K562 (cell line): ENCODE measurements at regions not wholly inside any gene's neighbourhood (a gene's known extent, or its start where the extent isn't known, plus 50 kb on each side); places are given as distances from the start of the nearest gene placed in this dataset.

Source experiments
- ATAC-seq: fragments of 200-7000 bp; cut with Tn5 transposase; 3 replicates; pipeline ENCODE4 v1.9.1; 2020; ENCODE audit warnings: moderate library complexity
- BruUV-seq: library from RNA; stranded (reverse); fragments of 400-500 nt; replicated peaks from 2 replicates; lab custom pipeline; 2021; lab: Mats Ljungman, UMichigan
- CTCF ChIA-PET: fragments of 300-600 bp; formaldehyde crosslinking; extraction: SDS; loops from one replicate; lab custom pipeline; 2021; ENCODE audit warnings: low intra/inter-chr PET ratio; lab: Yijun Ruan, JAX
- POLR2A ChIA-PET: fragments of 300-600, 350-650 bp; sonication (Branson Sonifier 250); formaldehyde crosslinking; extraction: SDS; loops from one replicate; lab custom pipeline; 2021; ENCODE audit warnings: antibody characterized with exemption, inconsistent platforms; lab: Yijun Ruan, JAX
- DNase-seq, 4 experiments: peaks; one replicate each; pipeline versions ENCODE4 v3.0.0 to v3.0.0-alpha.2; 2011 to 2018; ENCODE audit warnings: low spot score in 3 of 4, mixed read lengths in 3 of 4; ENCODE audit errors: extremely low read depth in 1 of 4
- FAIRE-seq: peaks from 2 replicates; lab custom pipeline; 2011; peaks lifted over from hg19 to GRCh38; lab: Jason Lieb, UNC
- H2AFZ ChIP-seq: 2 replicates; pipeline ENCODE4 v1.6.0; 2011; ENCODE audit warnings: low read depth, low read length, control low read depth, inconsistent platforms
- H3K27ac ChIP-seq: fragments of 200-600 bp; 3 replicates; pipeline ENCODE4 v1.8.0; 2011; ENCODE audit warnings: low read depth, mild to moderate bottlenecking, control low read depth, inconsistent platforms, low read length, moderate library complexity, mixed read lengths; ENCODE audit errors: extremely low read depth
- H3K27me3 ChIP-seq, 2 experiments: fragments of 300-600 bp in 1 of 2; 2 replicates in 1 of 2; 3 replicates in 1 of 2; pipeline versions ENCODE4 v1.6.0 to v1.8.0; 2011; ENCODE audit warnings: inconsistent platforms in 2 of 2, low read length in 2 of 2, mild to moderate bottlenecking in 1 of 2, mixed read lengths in 1 of 2, moderate library complexity in 1 of 2; ENCODE audit not compliant: control insufficient read depth in 2 of 2, insufficient read depth in 2 of 2
- H3K36me3 ChIP-seq: fragments of 300-600 bp; 3 replicates; pipeline ENCODE4 v1.8.0; 2011; ENCODE audit warnings: mild to moderate bottlenecking, low read length, inconsistent platforms; ENCODE audit not compliant: control insufficient read depth, insufficient read depth
- H3K4me1 ChIP-seq, 2 experiments: fragments of 200-600 bp in 1 of 2; replicated peaks in 1 of 2; 2 replicates in 1 of 2; 3 replicates in 1 of 2; pipeline versions ENCODE4 v1.5.1 to v1.8.0; 2011; ENCODE audit warnings: inconsistent platforms in 2 of 2, low read length in 2 of 2, mild to moderate bottlenecking in 1 of 2, mixed read lengths in 1 of 2, moderate library complexity in 1 of 2; ENCODE audit not compliant: control insufficient read depth in 2 of 2, insufficient read depth in 2 of 2
- H3K4me2 ChIP-seq: 2 replicates; pipeline ENCODE4 v1.6.1; 2011; ENCODE audit warnings: low read length, control low read depth, inconsistent platforms, mixed read lengths; ENCODE audit not compliant: insufficient read depth
- H3K4me3 ChIP-seq: fragments of 200-600 bp; sonication (generic), shearing (Covaris generic); 2 replicates; pipeline ENCODE4 v1.5.1; 2016; ENCODE audit warnings: control low read depth, inconsistent platforms
- H3K79me2 ChIP-seq: fragments of 200-600 bp; 3 replicates; pipeline ENCODE4 v1.8.0; 2011; ENCODE audit warnings: low read length, inconsistent platforms; ENCODE audit not compliant: control insufficient read depth, insufficient read depth
- H3K9ac ChIP-seq, 2 experiments: 2 replicates each; pipeline versions ENCODE4 v1.6.0 to v1.6.1; 2011; ENCODE audit warnings: low read depth in 2 of 2, low read length in 2 of 2, control low read depth in 1 of 2, inconsistent platforms in 1 of 2, mild to moderate bottlenecking in 1 of 2, mixed read lengths in 1 of 2; ENCODE audit not compliant: insufficient read depth in 1 of 2
- H3K9me1 ChIP-seq: one replicate; pipeline ENCODE4 v1.6.0; 2011; ENCODE audit warnings: inconsistent platforms, mild to moderate bottlenecking, low read length, moderate library complexity; ENCODE audit not compliant: control insufficient read depth, insufficient read depth
- H3K9me3 ChIP-seq: replicated peaks from 2 replicates; pipeline ENCODE4 v1.5.1; 2011; ENCODE audit warnings: low read depth, low read length, inconsistent platforms; ENCODE audit not compliant: control insufficient read depth, insufficient read depth
- H4K20me1 ChIP-seq: replicated peaks from 2 replicates; pipeline ENCODE4 v1.6.1; 2011; ENCODE audit warnings: low read length, inconsistent platforms, mixed read lengths; ENCODE audit not compliant: control insufficient read depth, insufficient read depth
- ARNT ChIP-seq, 2 experiments: fragments of 450-650 bp; IDR thresholded peaks; 2 replicates each; pipeline ENCODE4 v1.6.1; 2016; ENCODE audit warnings: mild to moderate bottlenecking in 1 of 2
- FOXJ2 ChIP-seq: fragments of 200-800 bp; sonication (Bioruptor generic); IDR thresholded peaks from 2 replicates; pipeline ENCODE4 v1.6.1; 2016; ENCODE audit warnings: missing genetic modification characterization, missing compliant biosample characterization
- GABPB2 ChIP-seq: fragments of 250-450 bp; sonication (Bioruptor Pico); conservative IDR thresholded peaks from 2 replicates; pipeline ENCODE4 v1.5.1; 2021; ENCODE audit warnings: mild to moderate bottlenecking
- GTF2A2 ChIP-seq: IDR thresholded peaks from 2 replicates; pipeline ENCODE4 v1.6.1; 2016; ENCODE audit warnings: mild to moderate bottlenecking, missing genetic modification characterization, missing compliant biosample characterization
- HOXB6 ChIP-seq: fragments of 250-450 bp; sonication (Bioruptor Pico); IDR thresholded peaks from 2 replicates; pipeline ENCODE4 v1.5.1; 2022; ENCODE audit warnings: mild to moderate bottlenecking, borderline replicate concordance
- NEUROD1 ChIP-seq: fragments of 150-350 bp; IDR thresholded peaks from 2 replicates; pipeline ENCODE4 v1.6.1; 2014; ENCODE audit warnings: borderline replicate concordance, low read length, low read depth; ENCODE audit not compliant: partially characterized antibody
- PCBP2 ChIP-seq: fragments of 200-400 bp; formaldehyde crosslinking; IDR thresholded peaks from 2 replicates; pipeline ENCODE4 v1.6.1; 2018; ENCODE audit warnings: low read length, low read depth, mild to moderate bottlenecking, moderate library complexity; ENCODE audit not compliant: poor library complexity, severe bottlenecking
- POLR2B ChIP-seq: fragments of 450-650 bp; IDR thresholded peaks from 2 replicates; pipeline ENCODE4 v1.6.1; 2018; ENCODE audit warnings: low read depth; ENCODE audit not compliant: partially characterized antibody
- SMAD3 ChIP-seq: fragments of 450-650 bp; formaldehyde crosslinking; conservative IDR thresholded peaks from 2 replicates; pipeline ENCODE4 v1.4.0; 2020; ENCODE audit warnings: mild to moderate bottlenecking
- SMARCA4 ChIP-seq: fragments of 450-650 bp; IDR thresholded peaks from 2 replicates; pipeline ENCODE4 v1.6.1; 2016
- U2AF2 ChIP-seq: fragments of 200-400 bp; formaldehyde crosslinking; optimal IDR thresholded peaks from 2 replicates; pipeline ENCODE3; 2017; ENCODE audit warnings: low read depth, mild to moderate bottlenecking, low read length
- ZBTB1 ChIP-seq: sonication (generic); formaldehyde crosslinking; IDR thresholded peaks from 2 replicates; pipeline ENCODE4 v1.8.1; 2023; ENCODE audit warnings: missing genetic modification reagents, low read depth, mild to moderate bottlenecking, borderline replicate concordance
- ZEB2 ChIP-seq: fragments of 450-650 bp; IDR thresholded peaks from 2 replicates; pipeline ENCODE4 v1.6.1; 2016
- ZFP30 ChIP-seq: fragments of 250-450 bp; sonication (Bioruptor Pico); IDR thresholded peaks from 2 replicates; pipeline ENCODE4 v1.8.0; 2022; ENCODE audit warnings: moderate library complexity, mild to moderate bottlenecking, inconsistent platforms, borderline replicate concordance
- ZNF232 ChIP-seq: sonication (generic); formaldehyde crosslinking; IDR thresholded peaks from 2 replicates; pipeline ENCODE4 v1.8.0; 2022; ENCODE audit warnings: mild to moderate bottlenecking, missing genetic modification reagents
- WGBS: fragments of 100-300 bp; shearing (Covaris generic); methylation state at CpG from one replicate; pipeline ENCODE4 v1.1.6; 2016; ENCODE audit warnings: low coverage, mixed read lengths; ENCODE audit not compliant: insufficient coverage; ENCODE audit errors: missing lambda C conversion rate; 5-methylcytosine and 5-hydroxymethylcytosine counted together
- in situ Hi-C: fragments of 300-500 bp; cut with MboI; formaldehyde crosslinking; loops from 4 replicates; pipeline ENCODE4 v1.15.0; 2018; ENCODE audit warnings: inconsistent platforms, mixed read lengths
- intact Hi-C: fragments of 100-400 bp; cut with micrococcal nuclease; formaldehyde crosslinking; loops from 2 replicates; pipeline ENCODE4 v1.14.2; 2022
- TF ChIP-seq, protein P1 (sequence below), 2 experiments: IDR thresholded peaks; 2 replicates each; pipeline ENCODE4 v1.6.1; 2012; ENCODE audit warnings: improper control_type of control experiment in 2 of 2, low read depth in 2 of 2, low read length in 2 of 2, borderline replicate concordance in 1 of 2
- TF ChIP-seq, protein P2 (sequence below): sonication (generic); formaldehyde crosslinking; IDR thresholded peaks from 2 replicates; pipeline ENCODE4 v1.8.0; 2022; ENCODE audit warnings: missing genetic modification reagents, mild to moderate bottlenecking, moderate library complexity, borderline replicate concordance

DNA sequence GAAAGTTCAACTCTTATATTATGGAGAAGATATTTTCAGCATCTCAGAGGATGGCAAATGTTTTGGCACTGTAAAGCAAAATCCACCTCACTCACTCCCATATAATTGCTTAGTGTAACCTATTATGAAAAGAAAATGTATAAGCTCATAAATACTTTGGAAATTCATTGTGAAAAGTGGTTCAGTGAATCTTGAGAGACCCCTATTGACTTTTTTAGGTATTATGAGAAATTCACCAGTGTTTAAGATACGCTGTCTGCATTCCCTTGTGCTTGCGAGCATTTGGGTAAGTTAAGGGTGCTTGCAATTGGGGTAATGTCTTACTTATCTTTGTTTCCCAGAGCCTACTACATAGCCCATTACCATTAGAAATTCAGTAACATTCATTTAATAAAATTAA, 66.3 kb upstream of the BMP5 start:
- no peaks in the 10 kb centered on the region for H3K27me3 ChIP-seq
- no peak overlapping the region for H3K4me2 ChIP-seq
- no peaks in the 10 kb centered on the region for H4K20me1 ChIP-seq
- FAIRE-seq, result no peak
- in situ Hi-C loops (no loop called here), intact Hi-C loops (no loop called here)
- no TSS peak for BruUV-seq
- H3K27ac ChIP-seq, result no peak overlapping the region
- no peak overlapping the region for H3K9ac ChIP-seq
- no peaks in the 10 kb centered on the region for H3K36me3 ChIP-seq
- ChIA-PET CTCF (no interaction called here), POLR2A (no interaction called here)
- H3K79me2 ChIP-seq, result no peaks in the 10 kb centered on the region
- no peak for ATAC-seq
- DNase-seq, result no peak
- no peak overlapping the region for H3K4me3 ChIP-seq
- H3K9me1 ChIP-seq, result no peaks in the 10 kb centered on the region
- no peak overlapping the region for H2AFZ ChIP-seq
- H3K9me3 ChIP-seq, result no peaks in the 10 kb centered on the region
- 0% methylated on average over 2 of the region's 2 CpGs for WGBS
- H3K4me1 ChIP-seq, result no peaks in the 10 kb centered on the region
- TF ChIP-seq ARNT (IDR thresholded peaks at IDR 0.05) (no peak), ZNF232 (CRISPR knock-in tag) (no peak), ZFP30 (no peak), PCBP2 (no peak), HOXB6 (CRISPR knock-in tag) (no peak), GTF2A2 (tag) (no peak), FOXJ2 (tag) (no peak), ZEB2 (no peak), ZBTB1 (no peak), POLR2B (no peak), SMAD3 (no peak), U2AF2 (no peak), NEUROD1 (no peak), GABPB2 (no peak), SMARCA4 (no peak)
- TF ChIP-seq, protein P1, sequence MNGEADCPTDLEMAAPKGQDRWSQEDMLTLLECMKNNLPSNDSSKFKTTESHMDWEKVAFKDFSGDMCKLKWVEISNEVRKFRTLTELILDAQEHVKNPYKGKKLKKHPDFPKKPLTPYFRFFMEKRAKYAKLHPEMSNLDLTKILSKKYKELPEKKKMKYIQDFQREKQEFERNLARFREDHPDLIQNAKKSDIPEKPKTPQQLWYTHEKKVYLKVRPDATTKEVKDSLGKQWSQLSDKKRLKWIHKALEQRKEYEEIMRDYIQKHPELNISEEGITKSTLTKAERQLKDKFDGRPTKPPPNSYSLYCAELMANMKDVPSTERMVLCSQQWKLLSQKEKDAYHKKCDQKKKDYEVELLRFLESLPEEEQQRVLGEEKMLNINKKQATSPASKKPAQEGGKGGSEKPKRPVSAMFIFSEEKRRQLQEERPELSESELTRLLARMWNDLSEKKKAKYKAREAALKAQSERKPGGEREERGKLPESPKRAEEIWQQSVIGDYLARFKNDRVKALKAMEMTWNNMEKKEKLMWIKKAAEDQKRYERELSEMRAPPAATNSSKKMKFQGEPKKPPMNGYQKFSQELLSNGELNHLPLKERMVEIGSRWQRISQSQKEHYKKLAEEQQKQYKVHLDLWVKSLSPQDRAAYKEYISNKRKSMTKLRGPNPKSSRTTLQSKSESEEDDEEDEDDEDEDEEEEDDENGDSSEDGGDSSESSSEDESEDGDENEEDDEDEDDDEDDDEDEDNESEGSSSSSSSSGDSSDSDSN (IDR thresholded peaks at IDR 0.05; ENCODE audit: borderline replicate concordance in 1 of 2, low read depth in 2 of 2, low read length in 2 of 2), result no peak
- TF ChIP-seq, protein P2, sequence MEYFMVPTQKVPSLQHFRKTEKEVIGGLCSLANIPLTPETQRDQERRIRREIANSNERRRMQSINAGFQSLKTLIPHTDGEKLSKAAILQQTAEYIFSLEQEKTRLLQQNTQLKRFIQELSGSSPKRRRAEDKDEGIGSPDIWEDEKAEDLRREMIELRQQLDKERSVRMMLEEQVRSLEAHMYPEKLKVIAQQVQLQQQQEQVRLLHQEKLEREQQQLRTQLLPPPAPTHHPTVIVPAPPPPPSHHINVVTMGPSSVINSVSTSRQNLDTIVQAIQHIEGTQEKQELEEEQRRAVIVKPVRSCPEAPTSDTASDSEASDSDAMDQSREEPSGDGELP (CRISPR knock-in tag), result no peak
